OCI-LY3 (cell line): ENCODE measurements at regions not wholly inside any gene's neighbourhood (a gene's known extent, or its start where the extent isn't known, plus 50 kb on each side); places are given as distances from the start of the nearest gene placed in this dataset.

Experiments used
- H2AFZ ChIP-seq: fragments of 200-600, 300-600 bp; shearing (Covaris generic); 2 replicates; pipeline ENCODE4 v1.6.0; 2014; ENCODE audit warnings: antibody characterized with exemption, low read depth, low read length
- H3K27ac ChIP-seq: fragments of 200-600, 300-600 bp; sonication (generic); 2 replicates; pipeline ENCODE4 v1.5.1; 2014; ENCODE audit warnings: mild to moderate bottlenecking, low read length, moderate library complexity, mixed read lengths
- H3K27me3 ChIP-seq: fragments of 200-600, 300-600 bp; sonication (generic); 2 replicates; pipeline ENCODE4 v1.6.1; 2014; ENCODE audit warnings: low read depth, low read length, mixed read lengths
- H3K36me3 ChIP-seq: fragments of 200-600, 300-600 bp; sonication (generic); replicated peaks from 2 replicates; pipeline ENCODE3; 2014; ENCODE audit warnings: low read depth, low read length, mixed read lengths
- H3K4me1 ChIP-seq: fragments of 300-600, 200-600 bp; sonication (generic); 2 replicates; pipeline ENCODE4 v1.6.1; 2014; ENCODE audit warnings: low read length, mixed read lengths
- H3K4me2 ChIP-seq: fragments of 200-600, 300-600 bp; sonication (generic); 2 replicates; pipeline ENCODE4 v1.6.1; 2014; ENCODE audit warnings: low read length, mixed read lengths
- H3K4me3 ChIP-seq: fragments of 300-600, 200-600 bp; sonication (generic); 2 replicates; pipeline ENCODE4 v1.5.1; 2014; ENCODE audit warnings: antibody characterized with exemption, mild to moderate bottlenecking, low read length, moderate library complexity
- H3K79me2 ChIP-seq: fragments of 300-600, 200-600 bp; shearing (Covaris generic); 2 replicates; pipeline ENCODE4 v1.6.1; 2014; ENCODE audit warnings: mild to moderate bottlenecking, low read length, mixed read lengths
- H3K9ac ChIP-seq: fragments of 300-600, 200-600 bp; shearing (Covaris generic); 2 replicates; pipeline ENCODE4 v1.6.0; 2014; ENCODE audit warnings: mild to moderate bottlenecking, low read length, moderate library complexity
- H3K9me3 ChIP-seq: fragments of 200-600, 300-600 bp; shearing (Covaris generic); 2 replicates; pipeline ENCODE4 v1.6.1; 2014; ENCODE audit warnings: low read length, mixed read lengths; ENCODE audit not compliant: insufficient read depth
- H4K20me1 ChIP-seq: fragments of 200-600, 300-600 bp; sonication (generic); 2 replicates; pipeline ENCODE4 v1.6.1; 2016; ENCODE audit warnings: low read length, mixed read lengths; ENCODE audit not compliant: insufficient read depth
- CTCF ChIP-seq: fragments of 200-600, 300-600 bp; sonication (generic); IDR thresholded peaks from 2 replicates; pipeline ENCODE4 v1.5.1; 2014; ENCODE audit warnings: antibody characterized with exemption, low read length, low read depth
- EZH2phosphoT487 ChIP-seq: fragments of 200-600 bp; shearing (Covaris generic); IDR thresholded peaks from 2 replicates; pipeline ENCODE4 v1.6.1; 2018; ENCODE audit warnings: antibody characterized with exemption, mixed run types, low read depth

GRCh38 chr5:102554082-102554481 lies 55.3 kb upstream of the SLCO6A1 start:
- no peaks in the 10 kb centered on the region for H3K79me2 ChIP-seq
- H3K27ac ChIP-seq = no peak overlapping the region
- no peaks in the 10 kb centered on the region for H3K27me3 ChIP-seq
- H3K4me1 ChIP-seq = no peaks in the 10 kb centered on the region
- TF ChIP-seq CTCF (no peak), EZH2phosphoT487 (no peak)
- no peak overlapping the region for H3K4me2 ChIP-seq
- no peak overlapping the region for H3K9ac ChIP-seq
- no peaks in the 10 kb centered on the region for H3K36me3 ChIP-seq
- no peaks in the 10 kb centered on the region for H3K9me3 ChIP-seq
- no peak overlapping the region for H2AFZ ChIP-seq
- H3K4me3 ChIP-seq = no peak overlapping the region
- H4K20me1 ChIP-seq = no peaks in the 10 kb centered on the region

GRCh38 chr5:102554728-102555127 lies 55.9 kb upstream of the SLCO6A1 start:
- no peak for TF ChIP-seq EZH2phosphoT487
- TF ChIP-seq CTCF = peak; percentile 51
- Histone ChIP-seq H4K20me1 (no peaks in the 10 kb centered on the region), H3K79me2 (no peaks in the 10 kb centered on the region), H3K27ac (no peak overlapping the region), H3K4me3 (no peak overlapping the region), H3K4me2 (no peak overlapping the region), H3K9me3 (no peaks in the 10 kb centered on the region), H3K27me3 (no peaks in the 10 kb centered on the region), H3K4me1 (no peaks in the 10 kb centered on the region), H3K36me3 (no peaks in the 10 kb centered on the region), H2AFZ (no peak overlapping the region), H3K9ac (no peak overlapping the region)

GRCh38 chr5:102561894-102562760 lies 63.3 kb upstream of the SLCO6A1 start:
- H3K9ac ChIP-seq = no peak overlapping the region
- no peaks in the 10 kb centered on the region for H3K9me3 ChIP-seq
- no peaks in the 10 kb centered on the region for H3K79me2 ChIP-seq
- no peaks in the 10 kb centered on the region for H3K27me3 ChIP-seq
- H3K4me2 ChIP-seq = peak overlapping the region; percentile 40
- H3K36me3 ChIP-seq = no peaks in the 10 kb centered on the region
- H3K4me1 ChIP-seq = no peaks in the 10 kb centered on the region
- TF ChIP-seq CTCF = peak; percentile 63
- no peak for TF ChIP-seq EZH2phosphoT487
- H3K4me3 ChIP-seq = no peak overlapping the region
- no peaks in the 10 kb centered on the region for H4K20me1 ChIP-seq
- no peak overlapping the region for H3K27ac ChIP-seq
- H2AFZ ChIP-seq = peak overlapping the region; percentile 65; the same call in 1 of the 2 replicates

- H3K4me1 ChIP-seq = no peaks in the 10 kb centered on the region
- H4K20me1 ChIP-seq = no peaks in the 10 kb centered on the region
- H2AFZ ChIP-seq = no peak overlapping the region
- TF ChIP-seq CTCF (no peak), EZH2phosphoT487 (no peak)
- H3K4me3 ChIP-seq = no peak overlapping the region
- no peaks in the 10 kb centered on the region for H3K27me3 ChIP-seq
- no peaks in the 10 kb centered on the region for H3K36me3 ChIP-seq
- no peak overlapping the region for H3K27ac ChIP-seq
- no peak overlapping the region for H3K4me2 ChIP-seq
- no peak overlapping the region for H3K9ac ChIP-seq
- no peaks in the 10 kb centered on the region for H3K9me3 ChIP-seq
- H3K79me2 ChIP-seq = no peaks in the 10 kb centered on the region
These were observed 71.9 kb upstream of the SLCO6A1 start for GRCh38 chr5:102570747-102571146.
